ENCODE measurements at regions not wholly inside any gene's neighbourhood (a gene's known extent, or its start where the extent isn't known, plus 50 kb on each side); places are given as distances from the start of the nearest gene placed in this dataset.
"Not testable (repeated sequence)": the region's sequence is repeated elsewhere in the genome, so short reads cannot be mapped to it uniquely, and the experiment has no call there.

GRCh38 chr2:198622986-198623730 lies 818.8 kb downstream of the PLCL1 start:
- no peaks in the 10 kb centered on the region for H3K27me3 Mint-ChIP-seq
- H3K9me3 Mint-ChIP-seq: no peaks in the 10 kb centered on the region
- no peaks in the 10 kb centered on the region for H3K36me3 Mint-ChIP-seq (ENCODE audit: low read depth)
- H3K27ac Mint-ChIP-seq: no peak overlapping the region
- no peak overlapping the region for H3K4me3 Mint-ChIP-seq
- no peaks in the 10 kb centered on the region for H3K4me1 Mint-ChIP-seq (ENCODE audit: low read depth)

- H3K27me3 Mint-ChIP-seq: no peaks in the 10 kb centered on the region
- no peaks in the 10 kb centered on the region for H3K36me3 Mint-ChIP-seq (ENCODE audit: low read depth)
Observed at GRCh38 chr2:198615972-198616371, 811.6 kb downstream of the PLCL1 start.

GRCh38 chr2:198611201-198611600 lies 806.8 kb downstream of the PLCL1 start:
- Mint-ChIP-seq H3K27ac (no peak overlapping the region), H3K4me3 (no peak overlapping the region), H3K4me1 (ENCODE audit: low read depth) (no peaks in the 10 kb centered on the region), H3K36me3 (ENCODE audit: low read depth) (no peaks in the 10 kb centered on the region), H3K27me3 (no peaks in the 10 kb centered on the region), H3K9me3 (no peaks in the 10 kb centered on the region)

More at GRCh38 chr2:198615972-198616371, 811.6 kb downstream of the PLCL1 start:
- Mint-ChIP-seq H3K4me3 (no peak overlapping the region), H3K27ac (no peak overlapping the region), H3K9me3 (no peaks in the 10 kb centered on the region), H3K4me1 (ENCODE audit: low read depth) (no peaks in the 10 kb centered on the region)

- Mint-ChIP-seq H3K4me3 (no peak overlapping the region), H3K36me3 (ENCODE audit: low read depth) (no peaks in the 10 kb centered on the region), H3K4me1 (ENCODE audit: low read depth) (no peaks in the 10 kb centered on the region), H3K27ac (no peak overlapping the region), H3K9me3 (peaks cover 8% of the 10 kb centered on the region), H3K27me3 (no peaks in the 10 kb centered on the region)
Observed at GRCh38 chr2:198604599-198604998, 800.2 kb downstream of the PLCL1 start.

GRCh38 chr2:198602986-198603385 lies 798.6 kb downstream of the PLCL1 start:
- H3K4me1 Mint-ChIP-seq (ENCODE audit: low read depth); H3K27me3 Mint-ChIP-seq; H3K9me3 Mint-ChIP-seq: not testable (repeated sequence)

GRCh38 chr2:198597648-198598047 lies 793.3 kb downstream of the PLCL1 start:
- Mint-ChIP-seq H3K36me3 (ENCODE audit: low read depth) (no peaks in the 10 kb centered on the region), H3K9me3 (peaks cover 4% of the 10 kb centered on the region), H3K4me1 (ENCODE audit: low read depth) (no peaks in the 10 kb centered on the region), H3K27me3 (peaks cover 9% of the 10 kb centered on the region), H3K4me3 (no peak overlapping the region), H3K27ac (no peak overlapping the region)

More at GRCh38 chr2:198602986-198603385, 798.6 kb downstream of the PLCL1 start:
- not testable (repeated sequence) for H3K36me3 Mint-ChIP-seq (ENCODE audit: low read depth); H3K4me3 Mint-ChIP-seq; H3K27ac Mint-ChIP-seq

GRCh38 chr2:198596985-198597384 lies 792.6 kb downstream of the PLCL1 start:
- Mint-ChIP-seq H3K36me3 (ENCODE audit: low read depth) (no peaks in the 10 kb centered on the region), H3K4me3 (no peak overlapping the region), H3K9me3 (peaks cover 1% of the 10 kb centered on the region), H3K4me1 (ENCODE audit: low read depth) (no peaks in the 10 kb centered on the region), H3K27me3 (peaks cover 9% of the 10 kb centered on the region), H3K27ac (no peak overlapping the region)

- Mint-ChIP-seq H3K4me3 (no peak overlapping the region), H3K9me3 (no peaks in the 10 kb centered on the region)
Observed at GRCh38 chr2:198595721-198596120, 791.3 kb downstream of the PLCL1 start.

GRCh38 chr2:198591586-198591985 lies 787.2 kb downstream of the PLCL1 start:
- no peaks in the 10 kb centered on the region for H3K4me1 Mint-ChIP-seq (ENCODE audit: low read depth)
- H3K4me3 Mint-ChIP-seq: no peak overlapping the region
- H3K27me3 Mint-ChIP-seq: peaks cover under 1% of the 10 kb centered on the region
- no peaks in the 10 kb centered on the region for H3K9me3 Mint-ChIP-seq
- no peaks in the 10 kb centered on the region for H3K36me3 Mint-ChIP-seq (ENCODE audit: low read depth)
- no peak overlapping the region for H3K27ac Mint-ChIP-seq

More at GRCh38 chr2:198595721-198596120, 791.3 kb downstream of the PLCL1 start:
- Mint-ChIP-seq H3K27ac (no peak overlapping the region), H3K36me3 (ENCODE audit: low read depth) (no peaks in the 10 kb centered on the region), H3K27me3 (peaks cover 9% of the 10 kb centered on the region), H3K4me1 (ENCODE audit: low read depth) (no peaks in the 10 kb centered on the region)

GRCh38 chr2:198587741-198588140 lies 783.3 kb downstream of the PLCL1 start:
- no peak overlapping the region for H3K27ac Mint-ChIP-seq
- H3K27me3 Mint-ChIP-seq: no peaks in the 10 kb centered on the region
- no peaks in the 10 kb centered on the region for H3K36me3 Mint-ChIP-seq (ENCODE audit: low read depth)
- H3K4me1 Mint-ChIP-seq (ENCODE audit: low read depth): no peaks in the 10 kb centered on the region
- no peak overlapping the region for H3K4me3 Mint-ChIP-seq
- H3K9me3 Mint-ChIP-seq: no peaks in the 10 kb centered on the region

- H3K4me1 Mint-ChIP-seq (ENCODE audit: low read depth): no peaks in the 10 kb centered on the region
- no peak overlapping the region for H3K27ac Mint-ChIP-seq
- H3K27me3 Mint-ChIP-seq: no peaks in the 10 kb centered on the region
- no peak overlapping the region for H3K4me3 Mint-ChIP-seq
- no peaks in the 10 kb centered on the region for H3K36me3 Mint-ChIP-seq (ENCODE audit: low read depth)
- no peaks in the 10 kb centered on the region for H3K9me3 Mint-ChIP-seq
Observed at GRCh38 chr2:198587240-198587639, 782.8 kb downstream of the PLCL1 start.

GRCh38 chr2:198571393-198571792 lies 767.0 kb downstream of the PLCL1 start:
- Mint-ChIP-seq H3K4me1 (ENCODE audit: low read depth) (no peaks in the 10 kb centered on the region), H3K27me3 (no peaks in the 10 kb centered on the region), H3K36me3 (ENCODE audit: low read depth) (no peaks in the 10 kb centered on the region), H3K4me3 (no peak overlapping the region), H3K9me3 (no peaks in the 10 kb centered on the region), H3K27ac (no peak overlapping the region)

- Mint-ChIP-seq H3K27ac (no peak overlapping the region), H3K4me1 (ENCODE audit: low read depth) (no peaks in the 10 kb centered on the region)
Observed at GRCh38 chr2:198558176-198558575, 753.8 kb downstream of the PLCL1 start.

GRCh38 chr2:198546122-198546521 lies 741.7 kb downstream of the PLCL1 start:
- Mint-ChIP-seq H3K9me3 (no peaks in the 10 kb centered on the region), H3K36me3 (ENCODE audit: low read depth) (no peaks in the 10 kb centered on the region), H3K27me3 (no peaks in the 10 kb centered on the region), H3K4me3 (no peak overlapping the region), H3K27ac (no peak overlapping the region), H3K4me1 (ENCODE audit: low read depth) (no peaks in the 10 kb centered on the region)

More at GRCh38 chr2:198558176-198558575, 753.8 kb downstream of the PLCL1 start:
- H3K4me3 Mint-ChIP-seq: no peak overlapping the region
- H3K36me3 Mint-ChIP-seq (ENCODE audit: low read depth): no peaks in the 10 kb centered on the region
- peaks cover 7% of the 10 kb centered on the region for H3K9me3 Mint-ChIP-seq
- H3K27me3 Mint-ChIP-seq: no peaks in the 10 kb centered on the region

GRCh38 chr2:198545411-198545810 lies 741.0 kb downstream of the PLCL1 start:
- no peaks in the 10 kb centered on the region for H3K27me3 Mint-ChIP-seq
- no peaks in the 10 kb centered on the region for H3K4me1 Mint-ChIP-seq (ENCODE audit: low read depth)
- no peaks in the 10 kb centered on the region for H3K36me3 Mint-ChIP-seq (ENCODE audit: low read depth)
- no peaks in the 10 kb centered on the region for H3K9me3 Mint-ChIP-seq
- no peak overlapping the region for H3K4me3 Mint-ChIP-seq
- H3K27ac Mint-ChIP-seq: no peak overlapping the region

GRCh38 chr2:198544461-198544860 lies 740.1 kb downstream of the PLCL1 start:
- Mint-ChIP-seq H3K36me3 (ENCODE audit: low read depth) (no peaks in the 10 kb centered on the region), H3K4me3 (no peak overlapping the region), H3K4me1 (ENCODE audit: low read depth) (no peaks in the 10 kb centered on the region), H3K9me3 (no peaks in the 10 kb centered on the region), H3K27ac (no peak overlapping the region), H3K27me3 (no peaks in the 10 kb centered on the region)
